ENCODE measurements at regions not wholly inside any gene's neighbourhood (a gene's known extent, or its start where the extent isn't known, plus 50 kb on each side); places are given as distances from the start of the nearest gene placed in this dataset.

- no peak for DNase-seq (ENCODE audit: low read depth in 2 of 2)
These were observed 128.3 kb upstream of the TRIM2 start for GRCh38 chr4:153075836-153076518.

GRCh38 chr4:153076861-153077260 lies 127.4 kb upstream of the TRIM2 start:
- DNase-seq (ENCODE audit: low read depth in 2 of 2), result no peak

GRCh38 chr4:153079857-153080391 lies 124.3 kb upstream of the TRIM2 start:
- DNase-seq (ENCODE audit: low read depth in 2 of 2), result peak; percentile 5 to 7

GRCh38 chr4:153081006-153081580 lies 123.2 kb upstream of the TRIM2 start:
- DNase-seq (ENCODE audit: low read depth in 2 of 2), result no peak

GRCh38 chr4:153081693-153082092 lies 122.5 kb upstream of the TRIM2 start:
- no peak for DNase-seq (ENCODE audit: low read depth in 2 of 2)

- DNase-seq (ENCODE audit: low read depth in 2 of 2), result no peak
These were observed 121.6 kb upstream of the TRIM2 start for GRCh38 chr4:153082322-153083301.

GRCh38 chr4:153083447-153083947 lies 120.7 kb upstream of the TRIM2 start:
- DNase-seq (ENCODE audit: low read depth in 2 of 2), result peak; percentile 37 to 74

GRCh38 chr4:153084224-153084979 lies 119.8 kb upstream of the TRIM2 start:
- no peak for DNase-seq (ENCODE audit: low read depth in 2 of 2)

GRCh38 chr4:153084980-153085630 lies 119.1 kb upstream of the TRIM2 start:
- DNase-seq (ENCODE audit: low read depth in 2 of 2), result peak; percentile 40 to 59

GRCh38 chr4:153087671-153088194 lies 116.5 kb upstream of the TRIM2 start:
- no peak for DNase-seq (ENCODE audit: low read depth in 2 of 2)

GRCh38 chr4:153089742-153090141 lies 114.5 kb upstream of the TRIM2 start:
- no peak for DNase-seq (ENCODE audit: low read depth in 2 of 2)

GRCh38 chr4:153090181-153090580 lies 114.1 kb upstream of the TRIM2 start:
- DNase-seq (ENCODE audit: low read depth in 2 of 2), result no peak

GRCh38 chr4:153090670-153091385 lies 113.4 kb upstream of the TRIM2 start:
- no peak for DNase-seq (ENCODE audit: low read depth in 2 of 2)

GRCh38 chr4:153093396-153093795 lies 110.8 kb upstream of the TRIM2 start:
- no peak for DNase-seq (ENCODE audit: low read depth in 2 of 2)

GRCh38 chr4:153093802-153094201 lies 110.4 kb upstream of the TRIM2 start:
- DNase-seq (ENCODE audit: low read depth in 2 of 2), result no peak

- DNase-seq (ENCODE audit: low read depth in 2 of 2), result no peak
These were observed 109.8 kb upstream of the TRIM2 start for GRCh38 chr4:153094435-153094834.

- DNase-seq (ENCODE audit: low read depth in 2 of 2), result no peak
These were observed 108.6 kb upstream of the TRIM2 start for GRCh38 chr4:153095448-153096204.

GRCh38 chr4:153096344-153096743 lies 107.9 kb upstream of the TRIM2 start:
- no peak for DNase-seq (ENCODE audit: low read depth in 2 of 2)

GRCh38 chr4:153098427-153098826 lies 105.8 kb upstream of the TRIM2 start:
- no peak for DNase-seq (ENCODE audit: low read depth in 2 of 2)

Data from dermis microvascular lymphatic vessel endothelial cell (primary cell).